C4-2B (cell line): ENCODE measurements at regions not wholly inside any gene's neighbourhood (a gene's known extent, or its start where the extent isn't known, plus 50 kb on each side); places are given as distances from the start of the nearest gene placed in this dataset.

Experiments used
- ZFX ChIP-seq: fragments of 450-650 bp; IDR thresholded peaks from 2 replicates; pipeline ENCODE4 v1.6.1; 2017
- TF ChIP-seq, protein P1 (sequence below): fragments of 450-650 bp; conservative IDR thresholded peaks from 2 replicates; pipeline ENCODE4 v1.5.1; 2017; ENCODE audit warnings: mild to moderate bottlenecking

DNA sequence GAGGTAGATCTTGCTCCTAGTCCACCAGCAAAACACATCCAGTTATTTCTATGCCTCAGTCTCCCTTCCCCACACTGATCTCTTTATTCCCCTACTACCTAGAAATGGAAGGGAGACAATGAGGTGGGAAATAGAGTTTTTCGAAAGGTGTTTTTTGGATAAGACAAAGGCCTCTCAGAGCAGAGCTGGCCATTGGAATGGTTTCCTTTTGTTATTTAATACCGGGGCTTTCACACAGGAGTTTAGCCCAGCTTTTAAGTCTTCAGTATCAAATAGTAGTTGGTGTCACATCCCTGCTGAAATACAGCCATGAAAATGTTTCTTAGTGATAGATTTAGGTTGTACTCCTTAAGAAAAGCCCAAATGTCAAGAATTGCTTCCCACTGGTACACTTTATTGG, 65.4 kb upstream of the B3GAT1 start:
- TF ChIP-seq, protein P1, sequence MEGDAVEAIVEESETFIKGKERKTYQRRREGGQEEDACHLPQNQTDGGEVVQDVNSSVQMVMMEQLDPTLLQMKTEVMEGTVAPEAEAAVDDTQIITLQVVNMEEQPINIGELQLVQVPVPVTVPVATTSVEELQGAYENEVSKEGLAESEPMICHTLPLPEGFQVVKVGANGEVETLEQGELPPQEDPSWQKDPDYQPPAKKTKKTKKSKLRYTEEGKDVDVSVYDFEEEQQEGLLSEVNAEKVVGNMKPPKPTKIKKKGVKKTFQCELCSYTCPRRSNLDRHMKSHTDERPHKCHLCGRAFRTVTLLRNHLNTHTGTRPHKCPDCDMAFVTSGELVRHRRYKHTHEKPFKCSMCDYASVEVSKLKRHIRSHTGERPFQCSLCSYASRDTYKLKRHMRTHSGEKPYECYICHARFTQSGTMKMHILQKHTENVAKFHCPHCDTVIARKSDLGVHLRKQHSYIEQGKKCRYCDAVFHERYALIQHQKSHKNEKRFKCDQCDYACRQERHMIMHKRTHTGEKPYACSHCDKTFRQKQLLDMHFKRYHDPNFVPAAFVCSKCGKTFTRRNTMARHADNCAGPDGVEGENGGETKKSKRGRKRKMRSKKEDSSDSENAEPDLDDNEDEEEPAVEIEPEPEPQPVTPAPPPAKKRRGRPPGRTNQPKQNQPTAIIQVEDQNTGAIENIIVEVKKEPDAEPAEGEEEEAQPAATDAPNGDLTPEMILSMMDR: no peak
- no peak for TF ChIP-seq ZFX
